ENCODE measurements at regions not wholly inside any gene's neighbourhood (a gene's known extent, or its start where the extent isn't known, plus 50 kb on each side); places are given as distances from the start of the nearest gene placed in this dataset.

GRCh38 chr3:188077160-188077799 lies 76.7 kb upstream of the LPP start:
- DNase-seq, result no peak

- no peak for DNase-seq
Observed at GRCh38 chr3:188080091-188080490, 73.9 kb upstream of the LPP start.

DNA sequence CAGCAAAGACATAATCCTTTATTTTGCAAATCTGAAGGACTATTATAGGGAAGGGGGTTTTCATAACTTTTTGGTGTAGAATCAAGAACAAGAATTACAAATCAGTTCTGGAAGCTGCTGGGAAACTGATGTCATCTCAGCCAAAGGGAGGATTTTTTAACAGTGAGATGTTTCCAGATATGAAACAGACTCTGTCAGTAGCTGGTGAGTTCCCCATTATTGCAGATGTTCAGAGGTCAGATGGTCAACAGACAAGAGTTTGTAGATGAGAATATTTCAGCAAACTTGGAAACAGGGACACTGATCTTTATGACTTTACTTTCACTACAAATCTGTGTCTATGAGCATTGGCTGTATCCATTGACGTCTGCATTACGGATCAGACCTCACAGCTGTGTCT lies 71.9 kb upstream of the LPP start:
- DNase-seq, result no peak

- no peak for DNase-seq
Observed at GRCh38 chr3:188082450-188082849, 71.5 kb upstream of the LPP start.

DNA sequence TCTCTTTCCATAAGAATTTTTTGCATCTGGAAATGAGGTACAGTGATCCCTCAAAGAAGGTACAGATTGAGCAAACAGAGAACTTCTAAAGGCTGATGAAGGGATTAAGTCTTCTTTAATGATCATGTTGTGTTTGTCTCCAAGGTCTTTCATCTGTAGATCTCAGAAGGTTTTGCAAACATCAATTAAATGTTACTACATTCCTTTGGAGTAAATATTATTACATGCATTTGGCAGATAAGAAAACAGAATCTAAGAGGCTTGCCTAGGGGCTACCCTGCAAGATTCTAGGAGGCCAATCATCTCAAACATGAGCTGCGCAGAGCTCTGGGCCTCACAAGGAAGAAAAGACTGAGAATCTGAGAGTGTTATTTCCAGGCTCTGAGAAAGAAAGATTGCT lies 70.9 kb upstream of the LPP start:
- no peak for DNase-seq

DNA sequence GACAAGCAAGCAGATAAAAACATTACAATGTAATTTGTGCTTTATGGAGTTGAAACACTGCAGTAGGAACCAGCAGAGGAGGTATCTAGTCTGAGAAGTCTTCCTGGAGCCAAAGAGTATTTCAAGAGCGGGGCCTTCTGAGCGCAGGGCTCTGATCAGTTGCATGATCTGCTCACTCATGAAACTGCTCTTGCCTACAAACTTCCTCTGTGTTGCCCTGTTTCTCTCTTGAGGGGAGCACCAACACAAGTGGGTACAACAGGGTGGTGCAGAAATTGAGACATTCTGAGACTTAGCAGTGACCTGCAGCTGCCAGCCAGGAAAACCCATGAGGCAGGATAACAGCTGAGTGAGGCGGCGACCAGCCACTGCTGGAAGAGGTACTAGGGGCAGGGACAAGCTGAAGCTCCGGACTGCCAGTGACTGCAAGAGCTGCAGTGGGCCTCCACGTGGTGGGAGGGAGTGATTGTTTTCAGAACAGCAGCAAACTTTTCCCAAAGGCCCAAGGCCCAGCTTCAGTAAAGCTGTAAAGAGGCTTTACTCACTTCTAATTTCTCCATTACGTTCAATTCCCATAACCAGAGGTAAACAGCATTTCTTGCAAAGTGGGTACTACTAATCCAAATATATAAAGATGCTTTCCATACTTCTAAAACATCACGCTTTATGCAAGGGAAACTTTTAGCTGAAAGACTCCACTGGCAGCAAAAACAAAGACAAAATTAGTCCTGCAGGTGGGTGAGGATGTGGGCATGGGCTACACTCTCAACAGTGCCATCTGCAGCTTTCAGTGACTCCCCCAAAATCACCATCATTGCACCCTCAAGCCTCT lies 69.0 kb upstream of the LPP start:
- no peak for DNase-seq

GRCh38 chr3:188085584-188086560 lies 68.1 kb upstream of the LPP start:
- no peak for DNase-seq

- DNase-seq, result no peak
Observed at GRCh38 chr3:188088948-188089685, 64.8 kb upstream of the LPP start.

GRCh38 chr3:188090620-188091309 lies 63.2 kb upstream of the LPP start:
- no peak for DNase-seq

GRCh38 chr3:188091746-188092145 lies 62.2 kb upstream of the LPP start:
- no peak for DNase-seq

GRCh38 chr3:188092648-188093047 lies 61.3 kb upstream of the LPP start:
- no peak for DNase-seq

GRCh38 chr3:188095431-188095830 lies 58.5 kb upstream of the LPP start:
- no peak for DNase-seq

GRCh38 chr3:188097791-188098190 lies 56.2 kb upstream of the LPP start:
- peak; percentile 3 to 12 for DNase-seq

DNA sequence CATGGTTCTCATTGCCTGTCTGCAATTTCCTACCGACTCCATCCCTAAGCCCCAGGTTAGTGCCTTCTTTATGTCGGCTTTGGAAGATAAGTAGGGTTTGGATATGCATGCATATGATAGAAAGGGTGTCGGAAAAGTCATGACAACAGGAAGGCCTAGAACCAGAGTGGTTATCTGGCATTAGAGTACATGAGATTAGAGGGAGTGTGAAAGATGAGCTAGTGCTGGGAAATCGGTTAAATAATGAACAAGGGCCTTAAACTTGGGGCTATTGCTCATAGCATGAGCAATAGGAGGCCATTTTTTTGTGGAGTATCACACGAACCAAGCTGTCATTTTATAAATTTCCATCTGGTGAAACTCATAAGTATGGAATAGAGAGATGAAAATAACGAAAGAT lies 54.0 kb upstream of the LPP start:
- DNase-seq, result no peak

- DNase-seq, result no peak
Observed at GRCh38 chr3:188102861-188103547, 51.0 kb upstream of the LPP start.

DNA sequence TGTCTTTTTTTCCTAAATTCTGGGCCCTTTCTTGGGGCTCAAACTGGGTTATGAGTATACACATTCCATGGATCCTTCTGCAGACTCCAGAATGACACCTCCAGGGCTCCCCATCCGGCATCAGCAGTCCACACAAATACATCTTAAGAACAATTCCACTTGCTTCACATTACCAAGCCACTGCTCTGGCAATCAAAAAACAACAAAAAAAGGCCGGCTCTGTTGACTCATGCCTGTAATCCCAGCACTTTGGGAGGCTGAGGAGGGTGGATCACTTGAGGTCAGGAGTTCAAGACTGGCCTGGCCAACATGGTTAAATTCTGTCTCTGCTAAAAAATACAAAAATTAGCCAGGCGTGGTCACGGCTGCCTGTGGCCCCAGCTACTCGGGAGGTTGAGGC lies 49.9 kb upstream of the LPP start:
- no peak for DNase-seq

Measured in CD4-positive, alpha-beta T cell treated with Interferon alpha-2 for 1 hour (primary cell).